PFSK-1 (cell line): ENCODE measurements at regions not wholly inside any gene's neighbourhood (a gene's known extent, or its start where the extent isn't known, plus 50 kb on each side); places are given as distances from the start of the nearest gene placed in this dataset.

Experiments used
- FOXP2 ChIP-seq: optimal IDR thresholded peaks from 2 replicates; pipeline ENCODE3; 2011; ENCODE audit warnings: borderline replicate concordance, control low read depth, inconsistent platforms; ENCODE audit not compliant: insufficient read depth; ENCODE audit errors: extremely low read length, extremely low read depth
- POLR2AphosphoS5 ChIP-seq: IDR thresholded peaks from 2 replicates; pipeline ENCODE4 v1.6.1; 2012; ENCODE audit warnings: low read depth, mild to moderate bottlenecking, control low read depth, low read length, moderate library complexity
- REST ChIP-seq, 2 experiments: IDR thresholded peaks; 2 replicates each; pipeline versions ENCODE4 v1.6.1 to v1.8.0; 2011 to 2012; ENCODE audit warnings: low read depth in 2 of 2, low read length in 2 of 2, control low read depth in 1 of 2, inconsistent platforms in 1 of 2, mild to moderate bottlenecking in 1 of 2, moderate library complexity in 1 of 2; ENCODE audit not compliant: insufficient read depth in 1 of 2
- SIN3A ChIP-seq: IDR thresholded peaks from 2 replicates; pipeline ENCODE4 v1.6.1; 2012; ENCODE audit warnings: mild to moderate bottlenecking, low read length, moderate library complexity, borderline replicate concordance; ENCODE audit not compliant: insufficient read depth
- TAF1 ChIP-seq: IDR thresholded peaks from 2 replicates; pipeline ENCODE4 v1.6.1; 2012; ENCODE audit warnings: low read length, control low read depth, borderline replicate concordance; ENCODE audit not compliant: insufficient read depth

GRCh38 chr3:193928354-193929209 is 207.4 kb upstream of the HES1 start:
- TF ChIP-seq REST (IDR thresholded peaks at IDR 0.05; ENCODE audit: insufficient read depth in 1 of 2, low read depth in 2 of 2, low read length in 2 of 2) (no peak), POLR2AphosphoS5 (no peak), TAF1 (no peak), SIN3A (no peak), FOXP2 (no peak)
